ENCODE measurements at regions not wholly inside any gene's neighbourhood (a gene's known extent, or its start where the extent isn't known, plus 50 kb on each side); places are given as distances from the start of the nearest gene placed in this dataset.

GRCh38 chr9:86452201-86452828 is 98.1 kb upstream of the TUT7 start:
- TF ChIP-seq CTCF (conservative IDR thresholded peaks at IDR 0.05) (no peak), ZFX (IDR thresholded peaks at IDR 0.05) (no peak)
- no peak overlapping the region for H3K27ac ChIP-seq

- H3K27ac ChIP-seq = no peak overlapping the region
- no peak for TF ChIP-seq CTCF (conservative IDR thresholded peaks at IDR 0.05)
- TF ChIP-seq ZFX (IDR thresholded peaks at IDR 0.05) = no peak
Measured at GRCh38 chr9:86449246-86449645, 95.0 kb upstream of the TUT7 start.

- no peak overlapping the region for H3K27ac ChIP-seq
- TF ChIP-seq CTCF (conservative IDR thresholded peaks at IDR 0.05) (no peak), ZFX (IDR thresholded peaks at IDR 0.05) (no peak)
Measured at GRCh38 chr9:86445671-86446070, 91.5 kb upstream of the TUT7 start.

GRCh38 chr9:86443992-86444391 is 89.8 kb upstream of the TUT7 start:
- no peak for TF ChIP-seq CTCF (conservative IDR thresholded peaks at IDR 0.05)
- no peak for TF ChIP-seq ZFX (IDR thresholded peaks at IDR 0.05)
- no peak overlapping the region for H3K27ac ChIP-seq

GRCh38 chr9:86434039-86434726 is 80.0 kb upstream of the TUT7 start:
- no peak overlapping the region for H3K27ac ChIP-seq
- TF ChIP-seq CTCF (conservative IDR thresholded peaks at IDR 0.05) = peak; percentile 94
- no peak for TF ChIP-seq ZFX (IDR thresholded peaks at IDR 0.05)

DNA sequence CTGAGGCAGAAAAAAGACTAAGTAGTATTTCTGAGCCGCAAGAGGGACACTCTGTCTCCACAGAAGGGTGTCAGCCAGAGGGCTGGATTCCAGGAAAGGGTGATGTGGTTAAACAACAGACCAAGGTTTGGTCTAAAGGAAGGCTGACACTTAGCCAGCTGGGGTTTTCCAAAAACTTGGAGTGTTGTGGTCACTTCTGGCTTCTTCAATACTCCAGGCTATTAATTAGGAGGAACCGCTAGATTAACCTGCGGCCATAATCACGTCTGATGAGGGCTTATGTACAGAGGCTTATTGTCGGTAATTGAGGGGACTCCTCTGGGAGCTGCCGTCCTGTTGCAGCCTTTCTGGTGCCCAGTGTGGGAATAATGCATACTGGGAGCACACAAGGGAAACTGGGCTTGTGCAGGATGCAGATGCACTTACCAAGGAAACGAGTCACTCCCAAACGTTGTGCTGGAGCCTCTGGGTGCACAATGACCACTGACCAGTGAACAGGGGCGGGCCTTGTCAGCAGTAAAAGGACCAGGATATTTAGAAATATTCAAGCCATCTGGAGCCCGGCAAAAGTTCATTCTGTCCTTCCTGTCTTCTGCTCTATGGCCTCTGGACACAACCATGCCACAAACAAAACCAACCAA is 70.2 kb upstream of the TUT7 start:
- H3K27ac ChIP-seq = no peak overlapping the region
- TF ChIP-seq CTCF (conservative IDR thresholded peaks at IDR 0.05) (no peak), ZFX (IDR thresholded peaks at IDR 0.05) (no peak)
